ENCODE measurements at regions not wholly inside any gene's neighbourhood (a gene's known extent, or its start where the extent isn't known, plus 50 kb on each side); places are given as distances from the start of the nearest gene placed in this dataset.

DNA sequence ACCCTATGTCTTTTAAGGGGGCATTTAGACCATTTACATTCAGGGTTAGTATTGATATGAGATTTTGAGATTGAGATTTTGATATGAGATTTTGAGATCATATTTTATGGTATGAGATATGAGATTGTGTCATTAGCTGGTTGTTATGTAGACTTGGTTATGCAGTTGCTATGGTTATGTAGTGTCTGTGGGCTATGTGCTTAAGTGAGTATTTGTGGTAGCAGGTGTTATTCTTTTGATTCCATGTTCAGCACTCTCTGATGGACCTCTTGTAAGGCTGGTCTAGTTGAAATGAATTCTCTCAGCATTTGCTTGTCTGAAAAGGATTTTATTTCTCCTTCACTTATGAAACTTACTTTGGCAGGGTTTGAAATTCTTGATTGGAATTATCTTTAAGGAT is 225.4 kb downstream of the SATB1 start:
- no peak overlapping the region for H3K18ac ChIP-seq (ENCODE audit: low read length)
- no peak overlapping the region for H4K8ac ChIP-seq (ENCODE audit: low read depth, low read length)
- H3K36me3 ChIP-seq (ENCODE audit: control insufficient read depth in 1 of 2, insufficient read depth in 2 of 2, low read length in 2 of 2): no peaks in the 10 kb centered on the region
- H3K27me3 ChIP-seq (ENCODE audit: insufficient read depth, low read length): no peaks in the 10 kb centered on the region
- no peak overlapping the region for H2BK120ac ChIP-seq (ENCODE audit: insufficient read depth, low read length, poor library complexity)
- H2AFZ ChIP-seq (ENCODE audit: insufficient read depth, low read length, poor library complexity): no peak overlapping the region
- H3K9me3 ChIP-seq (ENCODE audit: insufficient read depth, low read depth, low read length): no peaks in the 10 kb centered on the region
- no peak overlapping the region for H3K4me3 ChIP-seq (ENCODE audit: low read depth, low read length)
- H3K27ac ChIP-seq (ENCODE audit: low read depth, low read length): no peak overlapping the region
- H2BK12ac ChIP-seq (ENCODE audit: low read length): no peak overlapping the region
- H3K23ac ChIP-seq (ENCODE audit: low read length): no peak overlapping the region
- no peak overlapping the region for H3K14ac ChIP-seq (ENCODE audit: low read length)
- H3K79me1 ChIP-seq (ENCODE audit: low read length): no peaks in the 10 kb centered on the region
- no peaks in the 10 kb centered on the region for H3K4me1 ChIP-seq (ENCODE audit: control insufficient read depth in 1 of 2, insufficient read depth in 2 of 2, low read length in 2 of 2)
- H2AK5ac ChIP-seq (ENCODE audit: low read length): no peak overlapping the region
- H3K9ac ChIP-seq (ENCODE audit: low read length): no peak overlapping the region
- no peak overlapping the region for H4K91ac ChIP-seq (ENCODE audit: low read depth, low read length)
- no peak overlapping the region for H4K12ac ChIP-seq (ENCODE audit: low read depth, low read length)
- H2BK5ac ChIP-seq (ENCODE audit: low read depth, low read length, poor library complexity): no peak overlapping the region
- H3K4me2 ChIP-seq (ENCODE audit: low read length): no peak overlapping the region
- H3K79me2 ChIP-seq (ENCODE audit: control insufficient read depth, insufficient read depth, low read length, poor library complexity): no peaks in the 10 kb centered on the region
- peak in 1 of 2 donors; percentile 7 for DNase-seq
- no peak overlapping the region for H3K4ac ChIP-seq (ENCODE audit: low read depth, low read length)

DNA sequence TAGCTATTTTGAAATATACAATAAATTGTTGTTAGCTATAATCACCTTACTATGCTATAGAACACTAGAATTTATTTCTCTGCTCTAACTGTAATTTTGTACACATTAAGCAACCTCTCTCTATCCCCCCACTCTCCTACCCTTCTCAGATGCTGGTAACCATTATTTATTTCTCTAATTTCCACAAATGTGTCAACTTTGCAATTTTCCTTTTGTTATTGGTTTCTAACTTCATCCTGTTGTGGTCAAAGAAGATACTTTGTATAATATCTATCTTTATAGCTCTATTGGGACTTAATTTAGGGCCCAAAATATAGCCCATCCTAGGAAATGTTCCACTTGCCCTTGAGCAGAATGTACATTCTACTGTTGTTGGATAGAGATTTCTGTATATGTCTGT is 229.3 kb downstream of the SATB1 start:
- H3K4me1 ChIP-seq (ENCODE audit: control insufficient read depth in 1 of 2, insufficient read depth in 2 of 2, low read length in 2 of 2): no peaks in the 10 kb centered on the region
- no peak overlapping the region for H3K18ac ChIP-seq (ENCODE audit: low read length)
- H3K14ac ChIP-seq (ENCODE audit: low read length): no peak overlapping the region
- H2AFZ ChIP-seq (ENCODE audit: insufficient read depth, low read length, poor library complexity): no peak overlapping the region
- H3K4me2 ChIP-seq (ENCODE audit: low read length): no peak overlapping the region
- H3K9ac ChIP-seq (ENCODE audit: low read length): no peak overlapping the region
- H3K9me3 ChIP-seq (ENCODE audit: insufficient read depth, low read depth, low read length): no peaks in the 10 kb centered on the region
- H4K91ac ChIP-seq (ENCODE audit: low read depth, low read length): no peak overlapping the region
- H3K4me3 ChIP-seq (ENCODE audit: low read depth, low read length): no peak overlapping the region
- H3K27me3 ChIP-seq (ENCODE audit: insufficient read depth, low read length): no peaks in the 10 kb centered on the region
- H2BK120ac ChIP-seq (ENCODE audit: insufficient read depth, low read length, poor library complexity): no peak overlapping the region
- no peaks in the 10 kb centered on the region for H3K36me3 ChIP-seq (ENCODE audit: control insufficient read depth in 1 of 2, insufficient read depth in 2 of 2, low read length in 2 of 2)
- H3K23ac ChIP-seq (ENCODE audit: low read length): no peak overlapping the region
- H3K79me1 ChIP-seq (ENCODE audit: low read length): no peaks in the 10 kb centered on the region
- H3K4ac ChIP-seq (ENCODE audit: low read depth, low read length): no peak overlapping the region
- DNase-seq: no peak
- H4K12ac ChIP-seq (ENCODE audit: low read depth, low read length): no peak overlapping the region
- H3K27ac ChIP-seq (ENCODE audit: low read depth, low read length): no peak overlapping the region
- no peak overlapping the region for H2BK5ac ChIP-seq (ENCODE audit: low read depth, low read length, poor library complexity)
- no peak overlapping the region for H2AK5ac ChIP-seq (ENCODE audit: low read length)
- no peak overlapping the region for H2BK12ac ChIP-seq (ENCODE audit: low read length)
- no peak overlapping the region for H4K8ac ChIP-seq (ENCODE audit: low read depth, low read length)
- no peaks in the 10 kb centered on the region for H3K79me2 ChIP-seq (ENCODE audit: control insufficient read depth, insufficient read depth, low read length, poor library complexity)

GRCh38 chr3:18194431-18194830 is 230.7 kb downstream of the SATB1 start:
- Histone ChIP-seq H3K79me1 (ENCODE audit: low read length) (no peaks in the 10 kb centered on the region), H4K91ac (ENCODE audit: low read depth, low read length) (no peak overlapping the region), H3K23ac (ENCODE audit: low read length) (no peak overlapping the region), H2AK5ac (ENCODE audit: low read length) (no peak overlapping the region), H3K4me2 (ENCODE audit: low read length) (no peak overlapping the region), H3K9ac (ENCODE audit: low read length) (no peak overlapping the region), H3K14ac (ENCODE audit: low read length) (no peak overlapping the region), H3K36me3 (ENCODE audit: control insufficient read depth in 1 of 2, insufficient read depth in 2 of 2, low read length in 2 of 2) (no peaks in the 10 kb centered on the region), H3K4me1 (ENCODE audit: control insufficient read depth in 1 of 2, insufficient read depth in 2 of 2, low read length in 2 of 2) (no peaks in the 10 kb centered on the region), H4K8ac (ENCODE audit: low read depth, low read length) (no peak overlapping the region), H2AFZ (ENCODE audit: insufficient read depth, low read length, poor library complexity) (no peak overlapping the region), H3K4me3 (ENCODE audit: low read depth, low read length) (no peak overlapping the region), H3K79me2 (ENCODE audit: control insufficient read depth, insufficient read depth, low read length, poor library complexity) (no peaks in the 10 kb centered on the region), H3K27me3 (ENCODE audit: insufficient read depth, low read length) (no peaks in the 10 kb centered on the region), H3K18ac (ENCODE audit: low read length) (no peak overlapping the region), H2BK5ac (ENCODE audit: low read depth, low read length, poor library complexity) (no peak overlapping the region), H3K4ac (ENCODE audit: low read depth, low read length) (no peak overlapping the region), H2BK120ac (ENCODE audit: insufficient read depth, low read length, poor library complexity) (no peak overlapping the region), H3K27ac (ENCODE audit: low read depth, low read length) (no peak overlapping the region), H2BK12ac (ENCODE audit: low read length) (no peak overlapping the region), H4K12ac (ENCODE audit: low read depth, low read length) (no peak overlapping the region), H3K9me3 (ENCODE audit: insufficient read depth, low read depth, low read length) (no peaks in the 10 kb centered on the region)
- DNase-seq: no peak
- no CpG with 5 or more reads among the region's 4 CpGs for WGBS (ENCODE audit: extremely low coverage, insufficient coverage, insufficient read length)

- peak in 1 of 2 donors; percentile 9 for DNase-seq
- no peak overlapping the region for H3K18ac ChIP-seq (ENCODE audit: low read length)
These were observed 234.5 kb downstream of the SATB1 start for GRCh38 chr3:18190646-18191045.

More at GRCh38 chr3:18190646-18191045, 234.5 kb downstream of the SATB1 start:
- Histone ChIP-seq H3K4me1 (ENCODE audit: control insufficient read depth in 1 of 2, insufficient read depth in 2 of 2, low read length in 2 of 2) (no peaks in the 10 kb centered on the region), H2BK5ac (ENCODE audit: low read depth, low read length, poor library complexity) (no peak overlapping the region), H3K4ac (ENCODE audit: low read depth, low read length) (no peak overlapping the region), H3K27me3 (ENCODE audit: insufficient read depth, low read length) (no peaks in the 10 kb centered on the region), H2BK120ac (ENCODE audit: insufficient read depth, low read length, poor library complexity) (no peak overlapping the region), H2AK5ac (ENCODE audit: low read length) (no peak overlapping the region), H2BK12ac (ENCODE audit: low read length) (no peak overlapping the region), H3K36me3 (ENCODE audit: control insufficient read depth in 1 of 2, insufficient read depth in 2 of 2, low read length in 2 of 2) (no peaks in the 10 kb centered on the region), H3K27ac (ENCODE audit: low read depth, low read length) (no peak overlapping the region), H2AFZ (ENCODE audit: insufficient read depth, low read length, poor library complexity) (no peak overlapping the region), H3K79me1 (ENCODE audit: low read length) (no peaks in the 10 kb centered on the region), H3K23ac (ENCODE audit: low read length) (no peak overlapping the region), H3K14ac (ENCODE audit: low read length) (no peak overlapping the region), H3K79me2 (ENCODE audit: control insufficient read depth, insufficient read depth, low read length, poor library complexity) (no peaks in the 10 kb centered on the region), H3K9ac (ENCODE audit: low read length) (no peak overlapping the region), H4K8ac (ENCODE audit: low read depth, low read length) (no peak overlapping the region), H4K12ac (ENCODE audit: low read depth, low read length) (no peak overlapping the region), H3K9me3 (ENCODE audit: insufficient read depth, low read depth, low read length) (no peaks in the 10 kb centered on the region), H3K4me2 (ENCODE audit: low read length) (no peak overlapping the region), H3K4me3 (ENCODE audit: low read depth, low read length) (no peak overlapping the region), H4K91ac (ENCODE audit: low read depth, low read length) (no peak overlapping the region)
